H1 (cell line): ENCODE measurements at regions not wholly inside any gene's neighbourhood (a gene's known extent, or its start where the extent isn't known, plus 50 kb on each side); places are given as distances from the start of the nearest gene placed in this dataset.

Source experiments
- CTCF ChIA-PET: fragments of 300-600 bp; sonication (Branson Sonifier 250); formaldehyde crosslinking; loops from one replicate; lab custom pipeline; 2021; ENCODE audit not compliant: partially characterized antibody; lab: Charles Lee
- POLR2A ChIA-PET: fragments of 300-600 bp; sonication (Branson Sonifier 250); formaldehyde crosslinking; loops from one replicate; lab custom pipeline; 2021; ENCODE audit warnings: inconsistent platforms; ENCODE audit not compliant: partially characterized antibody; lab: Charles Lee
- DNase-seq, 2 experiments: peaks; one replicate each; pipeline versions ENCODE4 v3.0.0 to v3.0.0-alpha.2; 2010 to 2022; ENCODE audit warnings: low spot score in 2 of 2, low read depth in 1 of 2, mixed read lengths in 1 of 2
- FAIRE-seq: peaks from 2 replicates; lab custom pipeline; 2011; peaks lifted over from hg19 to GRCh38; lab: Jason Lieb, UNC
- H2AFZ ChIP-seq: 2 replicates; pipeline ENCODE4 v1.8.1; 2012; ENCODE audit warnings: low read length, inconsistent platforms
- H2AK5ac ChIP-seq: 2 replicates; pipeline ENCODE4 v1.6.1; 2013; ENCODE audit warnings: low read depth, low read length
- H2BK120ac ChIP-seq: replicated peaks from 2 replicates; pipeline ENCODE3; 2013; ENCODE audit warnings: low read depth, low read length, inconsistent platforms
- H2BK12ac ChIP-seq: 2 replicates; pipeline ENCODE4 v1.6.1; 2013; ENCODE audit warnings: low read depth, low read length
- H2BK15ac ChIP-seq: 2 replicates; pipeline ENCODE4 v1.6.1; 2013; ENCODE audit warnings: low read length
- H2BK20ac ChIP-seq: 2 replicates; pipeline ENCODE4 v1.6.1; 2013; ENCODE audit warnings: low read length
- H2BK5ac ChIP-seq: 2 replicates; pipeline ENCODE4 v1.6.1; 2013; ENCODE audit warnings: low read depth, low read length
- H3K14ac ChIP-seq: 2 replicates; pipeline ENCODE4 v1.6.1; 2013; ENCODE audit warnings: inconsistent platforms; ENCODE audit not compliant: insufficient read length
- H3K18ac ChIP-seq: 2 replicates; pipeline ENCODE4 v1.6.1; 2013; ENCODE audit warnings: low read length; ENCODE audit errors: extremely low read depth
- H3K23ac ChIP-seq: 2 replicates; pipeline ENCODE4 v1.6.1; 2013; ENCODE audit warnings: inconsistent platforms; ENCODE audit not compliant: insufficient read length
- H3K23me2 ChIP-seq: 2 replicates; pipeline ENCODE4 v1.6.1; 2013; ENCODE audit warnings: low read depth, low read length
- H3K27ac ChIP-seq: 2 replicates; pipeline ENCODE4 v1.6.1; 2011; ENCODE audit warnings: low read depth, low read length, inconsistent platforms
- H3K27me3 ChIP-seq, 4 experiments: replicated peaks in 1 of 4; 1 replicate in 1 of 4; 2 replicates in 3 of 4; pipeline versions ENCODE4 v1.6.1 to v1.8.1; 2011 to 2013; ENCODE audit warnings: low read length in 3 of 4, mild to moderate bottlenecking in 3 of 4, inconsistent platforms in 2 of 4, mixed read lengths in 2 of 4, moderate library complexity in 1 of 4; ENCODE audit not compliant: control insufficient read depth in 3 of 4, insufficient read depth in 3 of 4; ENCODE audit errors: extremely low read depth in 1 of 4
- H3K36me3 ChIP-seq, 4 experiments: 2 replicates each; pipeline versions ENCODE4 v1.6.1 to v1.8.1; 2011 to 2013; ENCODE audit warnings: mild to moderate bottlenecking in 4 of 4, low read length in 3 of 4, moderate library complexity in 2 of 4, control low read depth in 1 of 4, inconsistent platforms in 1 of 4; ENCODE audit not compliant: insufficient read depth in 4 of 4, control insufficient read depth in 2 of 4
- H3K4ac ChIP-seq: replicated peaks from 2 replicates; pipeline ENCODE3; 2013; ENCODE audit warnings: low read length, low read depth, mixed read lengths, inconsistent platforms; ENCODE audit not compliant: insufficient read length
- H3K4me1 ChIP-seq, 4 experiments: replicated peaks in 1 of 4; 1 replicate in 1 of 4; 2 replicates in 3 of 4; pipeline versions ENCODE4 v1.6.1 to v1.8.1; 2011 to 2013; ENCODE audit warnings: low read length in 3 of 4, inconsistent platforms in 2 of 4, mixed read lengths in 1 of 4; ENCODE audit not compliant: insufficient read depth in 4 of 4, control insufficient read depth in 3 of 4
- H3K4me2 ChIP-seq, 2 experiments: 2 replicates each; pipeline versions ENCODE4 v1.6.1 to v1.8.1; 2011 to 2013; ENCODE audit warnings: low read depth in 2 of 2, low read length in 2 of 2, control low read depth in 1 of 2, inconsistent platforms in 1 of 2, mild to moderate bottlenecking in 1 of 2; ENCODE audit not compliant: insufficient read depth in 1 of 2
- H3K4me3 ChIP-seq, 4 experiments: fragments of 200-600, 300-600 bp in 1 of 4; sonication (generic), shearing (Covaris generic), sonication (Bioruptor Twin) in 1 of 4; 2 replicates each; pipeline versions ENCODE4 v1.5.1 to v1.8.1; 2011 to 2016; ENCODE audit warnings: low read length in 4 of 4, low read depth in 3 of 4, control low read depth in 2 of 4, inconsistent platforms in 2 of 4, mild to moderate bottlenecking in 2 of 4, mixed read lengths in 1 of 4, moderate library complexity in 1 of 4; ENCODE audit not compliant: insufficient read depth in 2 of 4; ENCODE audit errors: extremely low read depth in 1 of 4
- H3K56ac ChIP-seq: replicated peaks from 2 replicates; pipeline ENCODE3; 2013; ENCODE audit warnings: low read depth, mild to moderate bottlenecking, mixed read lengths, low read length, inconsistent platforms; ENCODE audit not compliant: insufficient read length
- H3K79me1 ChIP-seq: 2 replicates; pipeline ENCODE4 v1.6.1; 2013; ENCODE audit warnings: low read depth, low read length, control low read depth
- H3K79me2 ChIP-seq, 2 experiments: 2 replicates each; pipeline versions ENCODE4 v1.6.1 to v1.8.1; 2012 to 2013; ENCODE audit warnings: low read length in 2 of 2, mild to moderate bottlenecking in 2 of 2, inconsistent platforms in 1 of 2; ENCODE audit not compliant: insufficient read depth in 2 of 2, control insufficient read depth in 1 of 2
- H3K9ac ChIP-seq, 4 experiments: replicated peaks in 1 of 4; 1 replicate in 1 of 4; 2 replicates in 3 of 4; pipeline versions ENCODE4 v1.6.1 to v1.8.1; 2011 to 2013; ENCODE audit warnings: low read depth in 3 of 4, low read length in 3 of 4, control low read depth in 2 of 4, mild to moderate bottlenecking in 2 of 4, moderate library complexity in 2 of 4, inconsistent platforms in 1 of 4; ENCODE audit errors: extremely low read depth in 1 of 4
- H3K9me3 ChIP-seq, 2 experiments: 2 replicates each; pipeline versions ENCODE4 v1.6.1 to v1.8.1; 2012 to 2013; ENCODE audit warnings: mild to moderate bottlenecking in 2 of 2, moderate library complexity in 2 of 2, control low read depth in 1 of 2, inconsistent platforms in 1 of 2, low read depth in 1 of 2, low read length in 1 of 2, mixed read lengths in 1 of 2; ENCODE audit not compliant: insufficient read depth in 2 of 2
- H4K20me1 ChIP-seq, 2 experiments: replicated peaks in 1 of 2; 2 replicates each; pipeline versions ENCODE3 to v1.8.1; 2011 to 2013; ENCODE audit warnings: inconsistent platforms in 2 of 2, low read length in 2 of 2, mild to moderate bottlenecking in 1 of 2; ENCODE audit not compliant: insufficient read depth in 2 of 2, control insufficient read depth in 1 of 2
- H4K5ac ChIP-seq: 2 replicates; pipeline ENCODE4 v1.6.1; 2013; ENCODE audit warnings: low read length, low read depth, mixed read lengths, inconsistent platforms; ENCODE audit not compliant: insufficient read length
- H4K8ac ChIP-seq: 2 replicates; pipeline ENCODE4 v1.8.0; 2013; ENCODE audit warnings: mild to moderate bottlenecking, moderate library complexity, low read length, inconsistent platforms; ENCODE audit not compliant: insufficient read depth; ENCODE audit errors: extremely low read depth
- H4K91ac ChIP-seq: replicated peaks from 2 replicates; pipeline ENCODE3; 2013; ENCODE audit warnings: low read length, mixed read lengths, inconsistent platforms; ENCODE audit not compliant: insufficient read length
- CEBPB ChIP-seq: IDR thresholded peaks from 2 replicates; pipeline ENCODE4 v1.6.1; 2012; ENCODE audit warnings: low read depth, low read length
- RFX5 ChIP-seq: IDR thresholded peaks from 2 replicates; pipeline ENCODE4 v1.6.1; 2011; ENCODE audit warnings: low read depth, low read length, improper control_type of control experiment, borderline replicate concordance
- WGBS, 2 experiments: shearing (Covaris generic) in 1 of 2; methylation state at CpG; one replicate each; pipeline versions ENCODE4 v1.1.6 to v1.1.7; 2013 to 2015; ENCODE audit warnings: low lambda C conversion rate in 2 of 2, mixed read lengths in 2 of 2, inconsistent platforms in 1 of 2, low coverage in 1 of 2, missing lambda C conversion rate in 1 of 2; ENCODE audit not compliant: insufficient replicate concordance in 2 of 2, insufficient coverage in 1 of 2, insufficient read length in 1 of 2; ENCODE audit errors: extremely low coverage in 1 of 2, missing lambda C conversion rate in 1 of 2; 5-methylcytosine and 5-hydroxymethylcytosine counted together

DNA sequence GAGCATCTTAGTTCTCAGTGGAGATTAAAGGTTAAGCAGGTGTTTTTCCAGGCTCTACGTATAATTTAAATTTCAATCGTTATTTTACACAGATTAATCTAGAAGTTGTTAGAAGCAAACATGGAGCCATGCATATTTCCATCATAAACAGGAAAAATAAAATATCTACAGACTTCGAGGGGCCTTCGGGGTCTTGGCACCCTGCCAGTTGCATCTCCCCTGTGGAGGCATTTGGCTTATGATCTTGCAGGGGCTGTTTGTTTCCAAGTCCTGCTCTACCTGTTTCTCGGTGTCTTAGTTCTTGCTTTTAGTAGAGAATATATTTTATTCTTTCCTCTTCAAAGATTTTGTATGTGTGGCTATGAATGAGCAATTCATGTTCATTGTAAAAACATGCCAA is 67.2 kb upstream of the FAM136A start:
- H4K91ac ChIP-seq, result no peak overlapping the region
- no peak overlapping the region for H2BK120ac ChIP-seq
- H4K8ac ChIP-seq, result no peak overlapping the region
- H4K5ac ChIP-seq, result no peak overlapping the region
- no peak overlapping the region for H2AFZ ChIP-seq
- H2BK15ac ChIP-seq, result no peak overlapping the region
- H3K36me3 ChIP-seq, result no peaks in the 10 kb centered on the region
- H3K18ac ChIP-seq, result no peak overlapping the region
- H3K4ac ChIP-seq, result no peak overlapping the region
- no peak overlapping the region for H2BK20ac ChIP-seq
- no peaks in the 10 kb centered on the region for H3K4me1 ChIP-seq
- no peak overlapping the region for H3K23ac ChIP-seq
- H4K20me1 ChIP-seq, result no peaks in the 10 kb centered on the region
- H3K56ac ChIP-seq, result no peak overlapping the region
- H2AK5ac ChIP-seq, result no peak overlapping the region
- no peak overlapping the region for H3K14ac ChIP-seq
- no peak overlapping the region for H3K9ac ChIP-seq
- H3K9me3 ChIP-seq, result no peaks in the 10 kb centered on the region
- H3K4me2 ChIP-seq, result no peak overlapping the region
- DNase-seq, result no peak
- no peaks in the 10 kb centered on the region for H3K79me1 ChIP-seq
- no peak overlapping the region for H2BK5ac ChIP-seq
- TF ChIP-seq RFX5 (no peak), CEBPB (no peak)
- TF ChIP-seq, all 59 proteins: peak for 0
- Histone ChIP-seq H3K27ac (no peak overlapping the region), H3K27me3 (no peaks in the 10 kb centered on the region; a peak in 1 of 7 replicates), H3K4me3 (no peak overlapping the region), H3K23me2 (no peaks in the 10 kb centered on the region), H3K79me2 (no peaks in the 10 kb centered on the region), H2BK12ac (no peak overlapping the region)
- ChIA-PET CTCF (interaction anchor here (0.6 to 1.7 kb wide), 2 partner anchors 132 to 248 kb away, joined by 4 read pairs; no protein-coding TSS in a partner anchor), POLR2A (no interaction called here)
- FAIRE-seq, result no peak
- WGBS, 2 experiments, result 80% methylated on average over 5 of the region's 5 CpGs; no CpG with 5 or more reads in 1 of the 2 experiments
